ENCODE measurements at regions not wholly inside any gene's neighbourhood (a gene's known extent, or its start where the extent isn't known, plus 50 kb on each side); places are given as distances from the start of the nearest gene placed in this dataset.

DNA sequence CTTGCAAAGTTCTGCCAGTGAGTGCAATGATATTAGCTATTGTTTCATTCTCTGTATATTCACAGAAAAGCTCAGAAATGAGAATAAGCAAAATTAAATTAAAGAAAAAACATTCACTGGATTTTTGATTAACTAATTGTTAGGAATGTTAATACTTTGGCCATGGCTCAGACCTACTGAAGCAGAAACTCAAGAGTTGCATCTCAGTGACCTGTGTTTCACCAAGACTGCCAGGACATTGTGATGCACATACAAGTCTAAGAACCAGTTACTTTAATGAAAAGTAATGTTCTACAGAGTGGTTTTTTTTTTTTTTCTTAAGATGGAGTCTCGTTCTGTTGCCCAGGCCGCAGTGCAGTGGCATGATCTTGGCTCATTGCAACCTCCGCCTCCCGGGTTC is 464.9 kb upstream of the NMUR2 start:
- TF ChIP-seq POLR2AphosphoS5 (IDR thresholded peaks at IDR 0.05; ENCODE audit: low read depth) = no peak
- TF ChIP-seq, protein P1, sequence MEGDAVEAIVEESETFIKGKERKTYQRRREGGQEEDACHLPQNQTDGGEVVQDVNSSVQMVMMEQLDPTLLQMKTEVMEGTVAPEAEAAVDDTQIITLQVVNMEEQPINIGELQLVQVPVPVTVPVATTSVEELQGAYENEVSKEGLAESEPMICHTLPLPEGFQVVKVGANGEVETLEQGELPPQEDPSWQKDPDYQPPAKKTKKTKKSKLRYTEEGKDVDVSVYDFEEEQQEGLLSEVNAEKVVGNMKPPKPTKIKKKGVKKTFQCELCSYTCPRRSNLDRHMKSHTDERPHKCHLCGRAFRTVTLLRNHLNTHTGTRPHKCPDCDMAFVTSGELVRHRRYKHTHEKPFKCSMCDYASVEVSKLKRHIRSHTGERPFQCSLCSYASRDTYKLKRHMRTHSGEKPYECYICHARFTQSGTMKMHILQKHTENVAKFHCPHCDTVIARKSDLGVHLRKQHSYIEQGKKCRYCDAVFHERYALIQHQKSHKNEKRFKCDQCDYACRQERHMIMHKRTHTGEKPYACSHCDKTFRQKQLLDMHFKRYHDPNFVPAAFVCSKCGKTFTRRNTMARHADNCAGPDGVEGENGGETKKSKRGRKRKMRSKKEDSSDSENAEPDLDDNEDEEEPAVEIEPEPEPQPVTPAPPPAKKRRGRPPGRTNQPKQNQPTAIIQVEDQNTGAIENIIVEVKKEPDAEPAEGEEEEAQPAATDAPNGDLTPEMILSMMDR (IDR thresholded peaks at IDR 0.05; ENCODE audit: insufficient read depth, low read length) = no peak
- TF ChIP-seq GABPA (IDR thresholded peaks at IDR 0.05; ENCODE audit: low read depth) = no peak
- no peak for TF ChIP-seq SPI1 (IDR thresholded peaks at IDR 0.05; ENCODE audit: borderline replicate concordance, low read depth)
